Panc1 (cell line): ENCODE measurements at regions not wholly inside any gene's neighbourhood (a gene's known extent, or its start where the extent isn't known, plus 50 kb on each side); places are given as distances from the start of the nearest gene placed in this dataset.

Experiments used
- CTCF ChIP-seq: fragments of 450-650 bp; IDR thresholded peaks from 2 replicates; pipeline ENCODE4 v1.5.1; 2017; ENCODE audit warnings: mild to moderate bottlenecking
- POLR2AphosphoS5 ChIP-seq: IDR thresholded peaks from 2 replicates; pipeline ENCODE4 v1.6.1; 2012; ENCODE audit warnings: mild to moderate bottlenecking, low read depth, low read length, moderate library complexity
- REST ChIP-seq, 2 experiments: IDR thresholded peaks; 2 replicates each; pipeline ENCODE4 v1.6.1; 2011 to 2012; ENCODE audit warnings: low read depth in 2 of 2, control low read depth in 1 of 2, low read length in 1 of 2, mild to moderate bottlenecking in 1 of 2, moderate library complexity in 1 of 2; ENCODE audit not compliant: insufficient read depth in 1 of 2
- TCF7L2 ChIP-seq: IDR thresholded peaks from 2 replicates; pipeline ENCODE4 v1.6.1; 2011; ENCODE audit warnings: mild to moderate bottlenecking, low read depth, low read length, inconsistent platforms

- TF ChIP-seq CTCF = no peak
- TF ChIP-seq REST (IDR thresholded peaks at IDR 0.05; ENCODE audit: insufficient read depth in 1 of 2, low read depth in 2 of 2, low read length in 1 of 2) = no peak
- no peak for TF ChIP-seq TCF7L2
- TF ChIP-seq POLR2AphosphoS5 = no peak
These were observed 69.5 kb downstream of the KIF2B start for GRCh38 chr17:53892222-53892621.
